ENCODE measurements at regions not wholly inside any gene's neighbourhood (a gene's known extent, or its start where the extent isn't known, plus 50 kb on each side); places are given as distances from the start of the nearest gene placed in this dataset.

- H3K9me3 Mint-ChIP-seq (ENCODE audit: low read depth, unreplicated experiment): peaks cover 2% of the 10 kb centered on the region
- no peak overlapping the region for H3K27ac Mint-ChIP-seq (ENCODE audit: unreplicated experiment)
- no peaks in the 10 kb centered on the region for H3K36me3 Mint-ChIP-seq (ENCODE audit: insufficient read depth, unreplicated experiment)
- no peak for TF ChIP-seq CTCF (IDR thresholded peaks at IDR 0.05; ENCODE audit: unreplicated experiment)
- no peaks in the 10 kb centered on the region for H3K27me3 Mint-ChIP-seq (ENCODE audit: unreplicated experiment)
- intact Hi-C loops (cut with micrococcal nuclease; ENCODE audit: unreplicated experiment): no loop called here
- no TSS peak for BruUV-seq (replicated peaks)
- H3K4me3 Mint-ChIP-seq (ENCODE audit: low read depth, unreplicated experiment): no peak overlapping the region
- CTCF ChIA-PET: no interaction called here
- no peak for DNase-seq
- no peaks in the 10 kb centered on the region for H3K4me1 Mint-ChIP-seq (ENCODE audit: low read depth, unreplicated experiment)
Measured at GRCh38 chr19:28520998-28521568, 691.9 kb downstream of the UQCRFS1 start.

GRCh38 chr19:28519952-28520861 is 692.7 kb downstream of the UQCRFS1 start:
- intact Hi-C loops (cut with micrococcal nuclease; ENCODE audit: unreplicated experiment): no loop called here
- peaks cover 2% of the 10 kb centered on the region for H3K9me3 Mint-ChIP-seq (ENCODE audit: low read depth, unreplicated experiment)
- CTCF ChIA-PET: no interaction called here
- no peak overlapping the region for H3K4me3 Mint-ChIP-seq (ENCODE audit: low read depth, unreplicated experiment)
- H3K4me1 Mint-ChIP-seq (ENCODE audit: low read depth, unreplicated experiment): no peaks in the 10 kb centered on the region
- no peak for TF ChIP-seq CTCF (IDR thresholded peaks at IDR 0.05; ENCODE audit: unreplicated experiment)
- no peaks in the 10 kb centered on the region for H3K36me3 Mint-ChIP-seq (ENCODE audit: insufficient read depth, unreplicated experiment)
- H3K27ac Mint-ChIP-seq (ENCODE audit: unreplicated experiment): no peak overlapping the region
- no peaks in the 10 kb centered on the region for H3K27me3 Mint-ChIP-seq (ENCODE audit: unreplicated experiment)
- no TSS peak for BruUV-seq (replicated peaks)
- DNase-seq: no peak

- Mint-ChIP-seq H3K27me3 (ENCODE audit: unreplicated experiment) (no peaks in the 10 kb centered on the region), H3K36me3 (ENCODE audit: insufficient read depth, unreplicated experiment) (no peaks in the 10 kb centered on the region), H3K4me1 (ENCODE audit: low read depth, unreplicated experiment) (no peaks in the 10 kb centered on the region), H3K9me3 (ENCODE audit: low read depth, unreplicated experiment) (peaks cover 2% of the 10 kb centered on the region), H3K4me3 (ENCODE audit: low read depth, unreplicated experiment) (no peak overlapping the region), H3K27ac (ENCODE audit: unreplicated experiment) (no peak overlapping the region)
- no peak for TF ChIP-seq CTCF (IDR thresholded peaks at IDR 0.05; ENCODE audit: unreplicated experiment)
- intact Hi-C loops (cut with micrococcal nuclease; ENCODE audit: unreplicated experiment): no loop called here
- BruUV-seq (replicated peaks): no TSS peak
- CTCF ChIA-PET: no interaction called here
- no peak for DNase-seq
Measured at GRCh38 chr19:28519218-28519779, 693.7 kb downstream of the UQCRFS1 start.

DNA sequence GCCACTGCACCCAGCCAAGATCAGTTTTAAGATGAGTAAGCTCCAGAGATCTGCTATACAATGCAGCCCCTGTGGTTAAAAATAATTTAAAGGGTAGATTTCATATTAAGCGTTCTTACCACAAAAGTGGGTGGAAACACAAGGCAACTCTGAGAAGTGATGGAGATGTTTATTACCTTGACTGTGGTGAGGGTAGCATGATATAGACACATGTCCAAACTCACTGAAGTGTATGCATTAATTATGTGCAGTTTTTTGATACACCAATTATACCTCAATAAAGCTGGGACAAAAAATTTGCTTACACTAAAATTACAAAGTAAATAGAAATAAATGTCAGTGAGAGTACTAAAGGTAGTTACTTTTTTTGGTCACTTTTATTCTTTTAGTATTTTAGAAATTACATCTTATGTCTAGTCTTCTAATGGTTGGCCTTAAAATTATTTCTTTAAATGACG is 696.5 kb downstream of the UQCRFS1 start:
- peaks cover 2% of the 10 kb centered on the region for H3K9me3 Mint-ChIP-seq (ENCODE audit: low read depth, unreplicated experiment)
- H3K27ac Mint-ChIP-seq (ENCODE audit: unreplicated experiment): no peak overlapping the region
- no peak overlapping the region for H3K4me3 Mint-ChIP-seq (ENCODE audit: low read depth, unreplicated experiment)
- DNase-seq: no peak
- intact Hi-C loops (cut with micrococcal nuclease; ENCODE audit: unreplicated experiment): no loop called here
- no TSS peak for BruUV-seq (replicated peaks)
- no peaks in the 10 kb centered on the region for H3K27me3 Mint-ChIP-seq (ENCODE audit: unreplicated experiment)
- no peaks in the 10 kb centered on the region for H3K4me1 Mint-ChIP-seq (ENCODE audit: low read depth, unreplicated experiment)
- CTCF ChIA-PET: no interaction called here
- no peaks in the 10 kb centered on the region for H3K36me3 Mint-ChIP-seq (ENCODE audit: insufficient read depth, unreplicated experiment)
- TF ChIP-seq CTCF (IDR thresholded peaks at IDR 0.05; ENCODE audit: unreplicated experiment): no peak

Measured in Calu3 (cell line).